SH-SY5Y (cell line): ENCODE measurements at regions not wholly inside any gene's neighbourhood (a gene's known extent, or its start where the extent isn't known, plus 50 kb on each side); places are given as distances from the start of the nearest gene placed in this dataset.

Experiments
- GATA2 ChIP-seq: IDR thresholded peaks from 2 replicates; pipeline ENCODE4 v1.6.1; 2011; ENCODE audit warnings: mild to moderate bottlenecking, low read depth, low read length
- GATA3 ChIP-seq: IDR thresholded peaks from 2 replicates; pipeline ENCODE4 v1.6.1; 2011; ENCODE audit warnings: low read depth, mild to moderate bottlenecking, low read length, moderate library complexity

DNA sequence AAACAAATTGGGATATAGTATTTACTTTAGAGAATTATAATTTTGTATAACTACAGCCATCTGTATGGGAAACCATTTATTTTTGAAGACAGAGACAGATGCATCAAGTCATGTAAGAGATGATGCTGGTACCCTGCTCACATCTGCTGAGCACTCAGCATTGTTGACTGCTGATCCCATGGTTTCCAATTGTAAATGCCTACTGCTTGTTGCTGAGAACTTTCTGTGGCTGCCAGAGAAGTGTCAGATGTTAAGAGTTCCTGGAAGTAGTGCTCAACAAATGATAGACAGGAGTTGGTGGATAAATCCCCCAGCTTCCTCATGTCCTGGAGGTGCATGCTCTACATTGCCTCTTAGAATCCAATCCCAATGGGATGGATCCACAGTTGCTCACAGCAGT, 167.1 kb downstream of the OXSM start:
- TF ChIP-seq GATA2 (no peak), GATA3 (no peak)

DNA sequence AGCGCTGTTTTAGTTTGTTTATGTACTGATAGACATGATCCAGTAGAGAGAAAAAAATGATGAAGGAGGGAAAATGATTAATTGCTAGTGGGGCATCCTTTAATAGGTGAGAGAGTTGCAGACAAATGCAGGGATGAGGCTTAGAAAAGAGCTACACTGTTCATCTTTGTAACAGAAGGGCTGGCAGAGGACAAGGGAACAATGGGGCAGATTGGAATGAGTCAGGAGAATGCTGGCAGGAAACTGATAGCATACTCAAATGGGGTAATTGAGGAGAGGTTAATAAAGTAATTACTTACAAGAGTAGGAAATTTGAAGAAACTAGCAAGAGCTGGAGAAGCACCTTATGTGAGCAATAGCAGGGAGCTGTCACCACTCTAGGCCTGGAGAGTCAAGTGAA, 170.9 kb downstream of the OXSM start:
- TF ChIP-seq GATA2: no peak
- no peak for TF ChIP-seq GATA3

DNA sequence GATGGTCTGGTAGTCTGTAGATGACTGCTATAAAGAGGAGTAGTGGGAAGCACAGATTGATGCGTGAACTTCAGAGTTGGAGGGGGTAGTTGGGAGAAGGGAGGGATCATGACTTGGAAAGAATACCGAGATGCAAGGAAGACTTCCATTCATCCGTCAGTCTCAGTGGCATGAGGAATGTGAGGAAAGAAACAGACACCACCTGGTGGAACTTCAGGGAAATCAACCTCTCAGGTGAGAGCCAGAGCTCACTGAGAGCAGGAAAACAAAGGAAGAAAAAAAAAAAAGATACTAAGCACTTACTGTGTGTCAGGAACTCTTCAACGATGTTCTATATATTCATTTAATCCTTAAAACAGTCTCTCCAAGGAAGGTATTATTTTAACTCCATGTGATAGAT, 172.4 kb downstream of the OXSM start:
- no peak for TF ChIP-seq GATA2
- no peak for TF ChIP-seq GATA3

- no peak for TF ChIP-seq GATA3
- no peak for TF ChIP-seq GATA2
Observed at GRCh38 chr3:25964141-25964540, 174.3 kb downstream of the OXSM start.

GRCh38 chr3:25967385-25967784, 177.5 kb downstream of the OXSM start:
- TF ChIP-seq GATA3 (no peak), GATA2 (no peak)

DNA sequence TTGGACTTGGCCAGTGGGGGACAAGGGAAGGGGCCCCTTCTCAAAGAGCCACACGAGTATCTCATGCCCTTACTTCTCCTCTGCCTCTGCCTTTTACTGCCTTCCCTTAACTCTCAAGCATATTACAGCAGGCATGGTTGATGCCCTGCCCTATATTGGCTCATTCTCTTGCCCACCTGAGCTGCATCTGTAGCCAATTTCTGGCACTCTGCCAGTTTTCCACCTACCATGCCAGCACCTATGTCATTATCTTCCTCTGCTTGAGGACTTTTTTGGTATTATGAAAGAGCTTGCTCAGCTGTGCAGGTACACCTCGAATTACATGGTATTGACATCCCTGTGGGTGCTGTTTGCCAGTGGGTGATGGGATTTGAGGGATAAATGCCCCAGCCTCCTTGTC, 181.8 kb downstream of the OXSM start:
- TF ChIP-seq GATA3 (no peak), GATA2 (no peak)

DNA sequence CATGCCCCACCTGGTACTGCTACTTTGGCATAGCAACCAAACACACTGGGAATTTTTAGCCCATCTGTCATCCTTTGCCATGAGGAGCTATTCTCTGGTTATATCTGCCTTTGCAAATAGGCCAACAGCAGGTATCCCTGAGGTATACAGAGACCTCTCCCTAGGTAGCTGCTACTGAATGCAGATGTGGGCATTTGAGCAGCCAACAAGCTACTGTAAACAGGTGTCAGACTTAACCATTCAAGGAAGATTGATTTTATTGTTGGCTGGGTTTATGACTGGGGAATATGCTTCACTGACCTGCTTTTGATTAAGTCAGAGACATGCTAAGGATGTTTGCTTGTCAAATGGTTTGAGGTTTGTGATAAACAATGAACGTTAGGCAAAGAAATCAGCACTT, 183.2 kb downstream of the OXSM start:
- TF ChIP-seq GATA3: no peak
- no peak for TF ChIP-seq GATA2

DNA sequence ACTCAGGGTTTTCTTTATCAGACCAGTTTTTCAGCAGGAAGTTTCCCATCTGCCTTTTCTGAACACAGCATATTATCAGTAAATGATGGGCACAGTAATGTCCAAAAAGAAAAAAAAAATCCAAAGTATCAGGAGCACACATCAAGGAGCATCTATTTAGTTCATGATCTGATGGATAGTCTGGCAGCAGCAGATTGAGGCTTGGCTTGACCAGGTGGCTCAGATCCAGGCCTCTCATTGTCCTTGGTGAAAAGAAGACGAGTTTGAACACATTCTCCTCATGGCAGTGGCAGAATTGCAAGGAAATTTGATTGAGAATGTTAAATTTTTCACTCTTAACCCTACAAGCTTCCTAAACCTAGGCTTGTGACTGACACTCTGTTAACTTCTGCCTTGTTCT, 192.9 kb downstream of the OXSM start:
- TF ChIP-seq GATA2 (no peak), GATA3 (no peak)

- no peak for TF ChIP-seq GATA3
- TF ChIP-seq GATA2: no peak
Observed at GRCh38 chr3:25985621-25986020, 195.7 kb downstream of the OXSM start.

GRCh38 chr3:25992606-25993005, 202.7 kb downstream of the OXSM start:
- no peak for TF ChIP-seq GATA2
- TF ChIP-seq GATA3: no peak

- TF ChIP-seq GATA2: no peak
- TF ChIP-seq GATA3: no peak
Observed at GRCh38 chr3:26004172-26004571, 214.3 kb downstream of the OXSM start.

GRCh38 chr3:26011276-26011675, 221.4 kb downstream of the OXSM start:
- TF ChIP-seq GATA3 (no peak), GATA2 (no peak)

DNA sequence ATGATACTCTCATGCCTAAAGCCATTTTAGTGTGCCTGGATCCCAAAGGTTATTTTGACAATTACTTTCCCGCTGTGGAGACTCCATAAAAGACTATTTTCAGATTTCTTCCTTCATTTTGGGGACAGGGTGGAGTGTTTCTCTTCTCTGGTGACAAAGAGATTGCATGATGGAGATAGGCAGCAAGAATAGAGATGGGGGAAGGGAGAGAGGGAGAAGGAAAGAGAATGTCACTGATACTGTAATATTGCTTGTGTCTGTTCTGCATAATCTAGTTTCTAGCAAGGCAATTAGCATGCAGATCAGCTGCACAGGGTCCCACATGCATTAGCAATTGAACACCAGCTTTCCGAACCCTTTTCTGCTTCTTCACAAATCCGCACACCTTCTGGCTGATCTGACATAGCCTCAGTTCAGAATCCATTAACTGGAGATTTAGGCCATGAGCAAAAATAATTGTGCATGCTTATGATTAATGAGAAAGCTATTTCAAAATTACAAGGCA, 222.4 kb downstream of the OXSM start:
- TF ChIP-seq GATA2: no peak
- TF ChIP-seq GATA3: no peak

GRCh38 chr3:26015752-26016151, 225.9 kb downstream of the OXSM start:
- TF ChIP-seq GATA2 (no peak), GATA3 (no peak)

DNA sequence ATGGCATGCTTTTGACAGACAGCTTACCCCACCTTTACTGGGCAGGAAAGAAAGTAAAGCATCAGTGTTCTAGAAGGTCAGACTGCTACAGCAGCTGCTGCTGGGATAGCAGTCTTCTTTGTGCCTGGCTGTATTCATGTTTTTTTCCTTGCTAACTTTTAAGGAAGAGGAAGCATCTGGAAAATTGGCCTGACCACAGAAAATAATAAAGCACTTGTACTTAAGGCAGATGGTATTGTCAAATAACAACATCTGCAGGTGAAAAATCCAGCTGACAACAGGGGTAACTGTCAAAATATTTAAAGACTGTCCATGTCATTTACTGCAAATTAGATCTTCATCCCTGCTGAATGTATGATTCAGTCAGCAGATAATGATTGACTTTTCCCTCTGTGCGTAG, 229.0 kb downstream of the OXSM start:
- TF ChIP-seq GATA2: no peak
- TF ChIP-seq GATA3: no peak

DNA sequence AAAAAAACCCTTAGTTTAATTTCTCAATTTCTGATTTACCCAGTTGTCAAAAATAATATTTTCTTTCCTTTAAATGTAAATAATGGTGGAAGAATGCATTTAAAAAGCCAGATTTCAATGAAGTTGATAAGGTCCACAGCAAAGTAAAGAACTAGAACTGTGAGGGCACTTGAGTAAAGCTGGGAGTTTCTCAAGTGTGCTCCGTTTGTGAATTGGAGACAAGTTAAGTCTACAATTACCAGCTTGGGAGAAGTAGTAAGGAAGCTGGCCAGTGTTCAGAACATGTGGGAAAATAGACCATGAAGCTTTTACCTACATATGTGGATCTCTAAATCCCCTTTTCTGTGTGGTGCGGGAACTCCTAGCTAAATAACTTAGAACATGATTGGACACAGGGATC, 239.4 kb downstream of the OXSM start:
- TF ChIP-seq GATA3 (no peak), GATA2 (no peak)
